Choroid plexus epithelial cell (primary cell): ENCODE measurements at regions not wholly inside any gene's neighbourhood (a gene's known extent, or its start where the extent isn't known, plus 50 kb on each side); places are given as distances from the start of the nearest gene placed in this dataset.

Source experiments
- DNase-seq: peaks from one replicate; pipeline ENCODE4 v3.0.0-alpha.2; 2010; ENCODE audit warnings: low read depth
- H3K4me3 ChIP-seq: 2 replicates; pipeline ENCODE4 v1.5.1; 2011; ENCODE audit warnings: low read depth, mild to moderate bottlenecking, control low read depth, low read length, moderate library complexity
- TF ChIP-seq, protein P1 (sequence below): conservative IDR thresholded peaks from 2 replicates; pipeline ENCODE4 v1.5.1; 2011; ENCODE audit warnings: low read depth, mild to moderate bottlenecking, control low read depth, inconsistent platforms, low read length, moderate library complexity

DNA sequence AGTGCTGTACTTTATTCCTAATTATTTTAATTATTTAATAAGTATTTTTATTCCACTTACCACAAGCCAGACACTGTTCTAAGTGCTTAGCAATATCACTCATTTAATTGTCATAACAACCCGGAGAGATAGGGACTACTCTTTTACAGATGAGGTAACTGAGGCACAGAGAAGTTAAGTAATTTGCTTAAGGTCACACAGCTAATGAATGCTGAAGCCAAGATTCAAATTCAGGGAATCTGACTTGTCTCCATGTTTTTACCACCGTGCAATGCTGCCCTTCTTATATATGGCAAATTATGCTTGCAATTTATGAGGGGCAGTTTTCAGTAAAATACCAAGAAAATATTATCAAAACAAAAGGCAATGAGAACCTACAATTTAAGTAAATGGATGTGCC lies 168.4 kb upstream of the KIF2A start:
- H3K4me3 ChIP-seq, result no peak overlapping the region
- DNase-seq, result no peak
- TF ChIP-seq, protein P1, sequence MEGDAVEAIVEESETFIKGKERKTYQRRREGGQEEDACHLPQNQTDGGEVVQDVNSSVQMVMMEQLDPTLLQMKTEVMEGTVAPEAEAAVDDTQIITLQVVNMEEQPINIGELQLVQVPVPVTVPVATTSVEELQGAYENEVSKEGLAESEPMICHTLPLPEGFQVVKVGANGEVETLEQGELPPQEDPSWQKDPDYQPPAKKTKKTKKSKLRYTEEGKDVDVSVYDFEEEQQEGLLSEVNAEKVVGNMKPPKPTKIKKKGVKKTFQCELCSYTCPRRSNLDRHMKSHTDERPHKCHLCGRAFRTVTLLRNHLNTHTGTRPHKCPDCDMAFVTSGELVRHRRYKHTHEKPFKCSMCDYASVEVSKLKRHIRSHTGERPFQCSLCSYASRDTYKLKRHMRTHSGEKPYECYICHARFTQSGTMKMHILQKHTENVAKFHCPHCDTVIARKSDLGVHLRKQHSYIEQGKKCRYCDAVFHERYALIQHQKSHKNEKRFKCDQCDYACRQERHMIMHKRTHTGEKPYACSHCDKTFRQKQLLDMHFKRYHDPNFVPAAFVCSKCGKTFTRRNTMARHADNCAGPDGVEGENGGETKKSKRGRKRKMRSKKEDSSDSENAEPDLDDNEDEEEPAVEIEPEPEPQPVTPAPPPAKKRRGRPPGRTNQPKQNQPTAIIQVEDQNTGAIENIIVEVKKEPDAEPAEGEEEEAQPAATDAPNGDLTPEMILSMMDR, result no peak

DNA sequence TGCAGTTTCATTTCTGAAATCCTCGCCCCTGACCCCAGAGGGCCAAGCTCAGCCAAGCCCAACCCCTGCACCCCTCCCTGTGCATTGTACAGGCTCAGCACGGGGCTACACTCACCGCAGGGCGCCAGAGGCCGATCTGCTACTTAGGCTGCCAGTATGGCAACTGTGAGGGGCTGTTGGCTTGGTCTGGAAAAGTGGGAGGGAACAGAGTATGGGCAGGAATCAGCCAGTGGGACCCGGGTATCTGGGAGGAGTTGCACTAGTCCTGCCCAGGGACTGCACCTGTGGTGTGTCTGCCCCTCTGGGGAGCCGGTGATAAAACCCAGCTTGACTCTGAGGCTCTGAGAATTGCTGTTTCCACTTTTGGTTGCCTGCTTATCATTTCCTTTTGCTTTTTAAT lies 167.4 kb upstream of the KIF2A start:
- TF ChIP-seq, protein P1, result no peak
- H3K4me3 ChIP-seq, result no peak overlapping the region
- DNase-seq, result no peak

GRCh38 chr5:62139741-62140140 lies 166.3 kb upstream of the KIF2A start:
- TF ChIP-seq, protein P1, result no peak
- H3K4me3 ChIP-seq, result no peak overlapping the region
- no peak for DNase-seq

- no peak for DNase-seq
- no peak overlapping the region for H3K4me3 ChIP-seq
- TF ChIP-seq, protein P1, result no peak
These were observed 163.7 kb upstream of the KIF2A start for GRCh38 chr5:62142351-62142750.

GRCh38 chr5:62143268-62144229 lies 162.5 kb upstream of the KIF2A start:
- TF ChIP-seq, protein P1, result peak; percentile 66
- peak; percentile 64 for DNase-seq
- H3K4me3 ChIP-seq, result no peak overlapping the region

GRCh38 chr5:62144401-62145022 lies 161.5 kb upstream of the KIF2A start:
- TF ChIP-seq, protein P1, result no peak
- DNase-seq, result no peak
- H3K4me3 ChIP-seq, result no peak overlapping the region
